Hepatocyte (in vitro differentiated cells): ENCODE measurements at regions not wholly inside any gene's neighbourhood (a gene's known extent, or its start where the extent isn't known, plus 50 kb on each side); places are given as distances from the start of the nearest gene placed in this dataset.

ENCODE experiments used
- DNase-seq: peaks from one replicate; pipeline ENCODE4 v3.0.0-alpha.2; 2016; ENCODE audit warnings: low spot score
- H2AFZ ChIP-seq: fragments of 200-600 bp; sonication (generic); 2 replicates; pipeline ENCODE4 v1.6.0; 2016; ENCODE audit warnings: antibody characterized with exemption, mild to moderate bottlenecking
- H3K27ac ChIP-seq: fragments of 200-600 bp; sonication (generic); 2 replicates; pipeline ENCODE4 v1.5.1; 2016; ENCODE audit warnings: mild to moderate bottlenecking
- H3K27me3 ChIP-seq: fragments of 200-600 bp; sonication (generic); 2 replicates; pipeline ENCODE4 v1.6.1; 2016
- H3K36me3 ChIP-seq: fragments of 200-600 bp; sonication (generic); replicated peaks from 2 replicates; pipeline ENCODE4 v1.5.1; 2016; ENCODE audit warnings: low read depth; ENCODE audit not compliant: insufficient read depth
- H3K4me1 ChIP-seq: fragments of 200-600 bp; sonication (generic); 2 replicates; pipeline ENCODE4 v1.5.1; 2016; ENCODE audit warnings: mild to moderate bottlenecking, moderate library complexity; ENCODE audit not compliant: insufficient read depth
- H3K4me2 ChIP-seq: fragments of 200-600 bp; sonication (generic); 2 replicates; pipeline ENCODE4 v1.6.0; 2016
- H3K4me3 ChIP-seq: fragments of 200-600 bp; sonication (generic); 2 replicates; pipeline ENCODE4 v1.5.1; 2016; ENCODE audit warnings: mild to moderate bottlenecking
- H3K79me2 ChIP-seq: fragments of 200-600 bp; sonication (generic); 2 replicates; pipeline ENCODE4 v1.6.0; 2017; ENCODE audit warnings: mild to moderate bottlenecking
- H3K9me2 ChIP-seq: fragments of 200-600 bp; sonication (generic); replicated peaks from 2 replicates; pipeline ENCODE4 v1.6.0; 2017; ENCODE audit warnings: mild to moderate bottlenecking; ENCODE audit not compliant: insufficient read depth
- H3K9me3 ChIP-seq: fragments of 200-600 bp; sonication (generic); 2 replicates; pipeline ENCODE4 v1.5.1; 2016; ENCODE audit warnings: low read depth, mild to moderate bottlenecking
- H4K20me1 ChIP-seq: fragments of 200-600 bp; sonication (generic); 2 replicates; pipeline ENCODE4 v1.6.0; 2016; ENCODE audit warnings: mild to moderate bottlenecking; ENCODE audit not compliant: insufficient read depth, poor library complexity, severe bottlenecking
- CTCF ChIP-seq: fragments of 200-600 bp; sonication (generic); IDR thresholded peaks from 2 replicates; pipeline ENCODE4 v1.5.1; 2016; ENCODE audit warnings: antibody characterized with exemption, mild to moderate bottlenecking; ENCODE audit not compliant: poor library complexity
- EZH2 ChIP-seq: fragments of 200-600 bp; sonication (generic); IDR thresholded peaks from 2 replicates; pipeline ENCODE4 v1.6.1; 2016; ENCODE audit warnings: antibody characterized with exemption, mild to moderate bottlenecking, borderline replicate concordance
- EZH2phosphoT487 ChIP-seq: fragments of 200-600 bp; sonication (generic); IDR thresholded peaks from one replicate; pipeline ENCODE4 v1.6.1; 2018; ENCODE audit warnings: antibody characterized with exemption, mild to moderate bottlenecking, low read depth, moderate library complexity; ENCODE audit not compliant: unreplicated experiment, severe bottlenecking
- WGBS: methylation state at CpG from one replicate; pipeline ENCODE4 v1.1.6; 2016; ENCODE audit warnings: low lambda C conversion rate; ENCODE audit errors: missing lambda C conversion rate; 5-methylcytosine and 5-hydroxymethylcytosine counted together

GRCh38 chr1:94602316-94602715 lies 60.8 kb upstream of the F3 start:
- H3K27ac ChIP-seq = peak overlapping the region; percentile 91
- H3K27me3 ChIP-seq = no peaks in the 10 kb centered on the region
- no peak for DNase-seq
- no peaks in the 10 kb centered on the region for H4K20me1 ChIP-seq
- peak overlapping the region; percentile 52 for H3K4me2 ChIP-seq
- peaks cover 43% of the 10 kb centered on the region for H3K4me1 ChIP-seq
- H3K36me3 ChIP-seq = no peaks in the 10 kb centered on the region
- H3K9me3 ChIP-seq = no peaks in the 10 kb centered on the region
- H3K79me2 ChIP-seq = no peaks in the 10 kb centered on the region
- WGBS = 52% methylated on average over 9 of the region's 9 CpGs
- TF ChIP-seq EZH2phosphoT487 (no peak), CTCF (no peak), EZH2 (no peak)
- no peak overlapping the region for H3K4me3 ChIP-seq
- no peak overlapping the region for H2AFZ ChIP-seq
- H3K9me2 ChIP-seq = no peaks in the 10 kb centered on the region

- Histone ChIP-seq H3K27ac (peak overlapping the region; percentile 50), H3K4me3 (no peak overlapping the region), H4K20me1 (no peaks in the 10 kb centered on the region), H3K4me2 (no peak overlapping the region), H3K36me3 (no peaks in the 10 kb centered on the region), H3K9me3 (no peaks in the 10 kb centered on the region), H2AFZ (no peak overlapping the region), H3K79me2 (no peaks in the 10 kb centered on the region), H3K9me2 (no peaks in the 10 kb centered on the region), H3K4me1 (peaks cover 41% of the 10 kb centered on the region), H3K27me3 (no peaks in the 10 kb centered on the region)
- TF ChIP-seq EZH2 (no peak), EZH2phosphoT487 (no peak), CTCF (no peak)
- 87% methylated on average over 2 of the region's 2 CpGs for WGBS
- DNase-seq = no peak
Observed at GRCh38 chr1:94600556-94600955, 59.0 kb upstream of the F3 start.

GRCh38 chr1:94599095-94599813 lies 57.7 kb upstream of the F3 start:
- H3K9me3 ChIP-seq = no peaks in the 10 kb centered on the region
- no peak overlapping the region for H2AFZ ChIP-seq
- H3K27me3 ChIP-seq = no peaks in the 10 kb centered on the region
- TF ChIP-seq CTCF = peak; percentile 54
- no peak for TF ChIP-seq EZH2
- no peak overlapping the region for H3K4me2 ChIP-seq
- H3K4me3 ChIP-seq = no peak overlapping the region
- no peaks in the 10 kb centered on the region for H3K9me2 ChIP-seq
- no peaks in the 10 kb centered on the region for H4K20me1 ChIP-seq
- H3K79me2 ChIP-seq = no peaks in the 10 kb centered on the region
- H3K27ac ChIP-seq = peak overlapping the region; percentile 16
- peaks cover 36% of the 10 kb centered on the region for H3K4me1 ChIP-seq
- no peaks in the 10 kb centered on the region for H3K36me3 ChIP-seq
- 79% methylated on average over 11 of the region's 11 CpGs for WGBS
- DNase-seq = peak; percentile 67
